ENCODE measurements at regions not wholly inside any gene's neighbourhood (a gene's known extent, or its start where the extent isn't known, plus 50 kb on each side); places are given as distances from the start of the nearest gene placed in this dataset.

DNA sequence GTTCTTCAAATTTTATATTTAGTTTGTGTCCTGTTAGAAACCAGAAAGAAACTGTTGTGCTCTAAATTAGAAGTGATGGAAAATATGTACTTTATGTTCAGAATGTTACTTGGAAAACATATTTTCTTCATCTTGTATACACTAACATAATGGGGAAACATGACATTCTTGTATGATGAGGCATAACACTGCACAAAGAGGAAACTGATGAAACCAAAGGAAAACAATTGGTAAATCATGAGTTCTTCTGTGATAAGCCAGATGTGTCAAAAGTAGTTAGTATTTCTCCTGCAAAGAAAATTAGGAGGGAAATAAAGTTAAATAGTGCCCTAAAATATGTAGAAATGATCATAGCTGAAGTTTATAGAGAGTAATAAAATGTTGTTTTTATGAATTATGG lies 111.1 kb upstream of the FBN2 start:
- TF ChIP-seq POLR2A (IDR thresholded peaks at IDR 0.05) = no peak
- TF ChIP-seq, protein P1, sequence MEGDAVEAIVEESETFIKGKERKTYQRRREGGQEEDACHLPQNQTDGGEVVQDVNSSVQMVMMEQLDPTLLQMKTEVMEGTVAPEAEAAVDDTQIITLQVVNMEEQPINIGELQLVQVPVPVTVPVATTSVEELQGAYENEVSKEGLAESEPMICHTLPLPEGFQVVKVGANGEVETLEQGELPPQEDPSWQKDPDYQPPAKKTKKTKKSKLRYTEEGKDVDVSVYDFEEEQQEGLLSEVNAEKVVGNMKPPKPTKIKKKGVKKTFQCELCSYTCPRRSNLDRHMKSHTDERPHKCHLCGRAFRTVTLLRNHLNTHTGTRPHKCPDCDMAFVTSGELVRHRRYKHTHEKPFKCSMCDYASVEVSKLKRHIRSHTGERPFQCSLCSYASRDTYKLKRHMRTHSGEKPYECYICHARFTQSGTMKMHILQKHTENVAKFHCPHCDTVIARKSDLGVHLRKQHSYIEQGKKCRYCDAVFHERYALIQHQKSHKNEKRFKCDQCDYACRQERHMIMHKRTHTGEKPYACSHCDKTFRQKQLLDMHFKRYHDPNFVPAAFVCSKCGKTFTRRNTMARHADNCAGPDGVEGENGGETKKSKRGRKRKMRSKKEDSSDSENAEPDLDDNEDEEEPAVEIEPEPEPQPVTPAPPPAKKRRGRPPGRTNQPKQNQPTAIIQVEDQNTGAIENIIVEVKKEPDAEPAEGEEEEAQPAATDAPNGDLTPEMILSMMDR (IDR thresholded peaks at IDR 0.05) = no peak
- no peaks in the 10 kb centered on the region for H3K36me3 ChIP-seq
- H3K27me3 ChIP-seq = no peaks in the 10 kb centered on the region
- no peak overlapping the region for H3K4me3 ChIP-seq (replicated peaks in 1 of 3)
- H3K4me1 ChIP-seq = no peaks in the 10 kb centered on the region
- intact Hi-C loops (cut with DNase I) = no loop called here
- DNase-seq = no peak
- no peak overlapping the region for H3K27ac ChIP-seq
- no peaks in the 10 kb centered on the region for H3K9me3 ChIP-seq

- no peak overlapping the region for H3K4me3 ChIP-seq (replicated peaks in 1 of 3)
- intact Hi-C loops (cut with DNase I) = no loop called here
- no peaks in the 10 kb centered on the region for H3K36me3 ChIP-seq
- 81 to 85% methylated on average over 2 of the region's 2 CpGs for WGBS, 2 donors
- TF ChIP-seq POLR2A (IDR thresholded peaks at IDR 0.05) = no peak
- TF ChIP-seq, protein P1 (IDR thresholded peaks at IDR 0.05) = no peak
- no peaks in the 10 kb centered on the region for H3K27me3 ChIP-seq
- H3K27ac ChIP-seq = no peak overlapping the region
- no peaks in the 10 kb centered on the region for H3K9me3 ChIP-seq
- no peak for DNase-seq
- H3K4me1 ChIP-seq = no peaks in the 10 kb centered on the region
Observed at GRCh38 chr5:128662997-128663396, 125.0 kb upstream of the FBN2 start.

GRCh38 chr5:128665747-128666355 lies 127.8 kb upstream of the FBN2 start:
- H3K4me3 ChIP-seq (replicated peaks in 1 of 3) = no peak overlapping the region
- no peak overlapping the region for H3K27ac ChIP-seq
- whole genome bisulfite sequencing, 2 donors = 68 to 79% methylated on average over 5 of the region's 5 CpGs
- H3K4me1 ChIP-seq = no peaks in the 10 kb centered on the region
- no peak for TF ChIP-seq POLR2A (IDR thresholded peaks at IDR 0.05)
- TF ChIP-seq, protein P1 (IDR thresholded peaks at IDR 0.05) = no peak
- H3K27me3 ChIP-seq = no peaks in the 10 kb centered on the region
- intact Hi-C loops (cut with DNase I) = no loop called here
- no peaks in the 10 kb centered on the region for H3K36me3 ChIP-seq
- no peaks in the 10 kb centered on the region for H3K9me3 ChIP-seq
- no peak for DNase-seq

DNA sequence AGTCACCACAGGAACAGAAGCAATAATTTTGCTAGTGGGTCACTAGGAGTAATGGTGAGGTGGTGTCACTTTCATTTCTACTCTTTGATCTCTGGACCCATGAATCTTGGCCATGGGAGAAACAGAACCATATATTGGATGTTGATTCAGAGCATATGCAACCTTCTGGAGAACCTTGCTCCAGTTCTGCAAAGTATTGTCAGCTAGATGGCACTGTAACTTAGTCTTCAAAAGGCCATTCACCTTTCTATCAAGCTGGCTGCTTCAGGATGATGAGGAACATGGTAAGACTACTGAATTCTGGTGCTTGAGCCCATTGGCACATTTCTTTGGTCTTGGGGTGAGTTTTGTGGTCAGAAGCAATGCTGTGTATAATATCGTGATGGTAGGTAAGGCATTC lies 129.1 kb upstream of the FBN2 start:
- Histone ChIP-seq H3K36me3 (no peaks in the 10 kb centered on the region), H3K27me3 (no peaks in the 10 kb centered on the region), H3K4me3 (replicated peaks in 1 of 3) (no peak overlapping the region), H3K4me1 (no peaks in the 10 kb centered on the region), H3K27ac (no peak overlapping the region), H3K9me3 (no peaks in the 10 kb centered on the region)
- intact Hi-C loops (cut with DNase I) = no loop called here
- no peak for DNase-seq
- 88 to 100% methylated on average over 1 of the region's 1 CpG for WGBS, 2 donors
- TF ChIP-seq, protein P1 (IDR thresholded peaks at IDR 0.05) = no peak
- TF ChIP-seq POLR2A (IDR thresholded peaks at IDR 0.05) = no peak

- no peak for DNase-seq
Observed at GRCh38 chr5:128667751-128668150, 129.7 kb upstream of the FBN2 start.

More at GRCh38 chr5:128667751-128668150, 129.7 kb upstream of the FBN2 start:
- no peaks in the 10 kb centered on the region for H3K27me3 ChIP-seq
- H3K36me3 ChIP-seq = no peaks in the 10 kb centered on the region
- 92 to 100% methylated on average over 1 of the region's 1 CpG for WGBS, 2 donors
- intact Hi-C loops (cut with DNase I) = no loop called here
- H3K4me3 ChIP-seq (replicated peaks in 1 of 3) = no peak overlapping the region
- no peaks in the 10 kb centered on the region for H3K9me3 ChIP-seq
- no peaks in the 10 kb centered on the region for H3K4me1 ChIP-seq
- TF ChIP-seq, protein P1 (IDR thresholded peaks at IDR 0.05) = no peak
- TF ChIP-seq POLR2A (IDR thresholded peaks at IDR 0.05) = no peak
- H3K27ac ChIP-seq = no peak overlapping the region

Data from thyroid gland (tissue), 4 donors.